GM23338 (cell line): ENCODE measurements at regions not wholly inside any gene's neighbourhood (a gene's known extent, or its start where the extent isn't known, plus 50 kb on each side); places are given as distances from the start of the nearest gene placed in this dataset.
A peak's percentile ranks its signal among the peaks of the same experiment; 100 is the strongest.

Source experiments
- ATAC-seq: fragments of 200-7000 bp; cut with Tn5 transposase; 3 replicates; pipeline ENCODE4 v1.9.1; 2020
- DNase-seq: peaks from one replicate; pipeline ENCODE4 v3.0.0-alpha.2; 2015; ENCODE audit warnings: low spot score
- H2AFZ ChIP-seq: fragments of 200-600 bp; sonication (generic); 2 replicates; pipeline ENCODE4 v1.8.0; 2016; ENCODE audit warnings: antibody characterized with exemption, mild to moderate bottlenecking, moderate library complexity
- H3F3A ChIP-seq: fragments of 200-600 bp; sonication (generic); replicated peaks from 2 replicates; pipeline ENCODE4 v1.8.0; 2017; ENCODE audit warnings: antibody characterized with exemption, mixed run types, low read depth
- H3K27ac ChIP-seq: fragments of 200-600 bp; sonication (generic); 2 replicates; pipeline ENCODE4 v1.6.1; 2016; ENCODE audit warnings: low read depth
- H3K27me3 ChIP-seq: fragments of 200-600 bp; sonication (generic); 2 replicates; pipeline ENCODE4 v1.8.0; 2016; ENCODE audit warnings: mild to moderate bottlenecking, mixed run types, moderate library complexity; ENCODE audit not compliant: insufficient read depth
- H3K36me3 ChIP-seq: fragments of 200-600 bp; sonication (generic); 2 replicates; pipeline ENCODE4 v1.8.0; 2016; ENCODE audit warnings: mild to moderate bottlenecking; ENCODE audit not compliant: insufficient read depth
- H3K4me1 ChIP-seq: fragments of 200-600 bp; sonication (generic); 2 replicates; pipeline ENCODE4 v1.8.0; 2016; ENCODE audit warnings: mild to moderate bottlenecking, moderate library complexity; ENCODE audit not compliant: insufficient read depth
- H3K4me2 ChIP-seq: fragments of 200-600 bp; sonication (generic); 2 replicates; pipeline ENCODE4 v1.7.1; 2017; ENCODE audit warnings: mixed run types
- H3K4me3 ChIP-seq: fragments of 200-600 bp; sonication (generic); 2 replicates; pipeline ENCODE4 v1.6.1; 2016; ENCODE audit warnings: mixed run types
- H3K79me2 ChIP-seq: fragments of 200-600 bp; sonication (generic); replicated peaks from 2 replicates; pipeline ENCODE4 v1.8.0; 2017; ENCODE audit warnings: mild to moderate bottlenecking; ENCODE audit not compliant: insufficient read depth
- H3K9me2 ChIP-seq: fragments of 200-600 bp; sonication (generic); 2 replicates; pipeline ENCODE4 v1.8.0; 2017; ENCODE audit not compliant: insufficient read depth
- H4K20me1 ChIP-seq: fragments of 200-600 bp; sonication (generic); replicated peaks from 2 replicates; pipeline ENCODE4 v1.8.0; 2017; ENCODE audit warnings: mild to moderate bottlenecking; ENCODE audit not compliant: insufficient read depth
- H3K27ac Mint-ChIP-seq: 2 replicates; pipeline ENCODE4 v1.8.0; 2020; ENCODE audit warnings: inconsistent platforms, mild to moderate bottlenecking, moderate library complexity, mixed read lengths
- H3K27me3 Mint-ChIP-seq: 3 replicates; pipeline ENCODE4 v1.8.0; 2022; ENCODE audit warnings: low read depth, mild to moderate bottlenecking, moderate library complexity, mixed read lengths, inconsistent platforms; ENCODE audit not compliant: insufficient read depth, poor library complexity
- H3K36me3 Mint-ChIP-seq: 3 replicates; pipeline ENCODE4 v1.8.0; 2021; ENCODE audit warnings: low read depth, mild to moderate bottlenecking, inconsistent platforms, moderate library complexity, mixed read lengths
- H3K4me1 Mint-ChIP-seq: 3 replicates; pipeline ENCODE4 v1.8.0; 2020; ENCODE audit warnings: mild to moderate bottlenecking, inconsistent platforms, mixed read lengths
- H3K4me3 Mint-ChIP-seq: 3 replicates; pipeline ENCODE4 v1.8.0; 2021; ENCODE audit warnings: moderate library complexity, mild to moderate bottlenecking, inconsistent platforms, mixed read lengths
- H3K9me3 Mint-ChIP-seq: 3 replicates; pipeline ENCODE4 v1.8.0; 2020; ENCODE audit warnings: moderate library complexity, mild to moderate bottlenecking, inconsistent platforms, mixed read lengths
- ETS1 ChIP-seq: IDR thresholded peaks from 2 replicates; pipeline ENCODE4 v1.6.1; 2016; ENCODE audit warnings: antibody characterized with exemption
- EZH2phosphoT487 ChIP-seq: fragments of 200-600 bp; sonication (generic); IDR thresholded peaks from one replicate; pipeline ENCODE4 v1.8.1; 2018; ENCODE audit warnings: antibody characterized with exemption; ENCODE audit not compliant: unreplicated experiment
- JUNB ChIP-seq: IDR thresholded peaks from one replicate; pipeline ENCODE4 v1.6.1; 2016; ENCODE audit warnings: antibody characterized with exemption; ENCODE audit not compliant: unreplicated experiment
- NANOG ChIP-seq: IDR thresholded peaks from 2 replicates; pipeline ENCODE4 v1.6.1; 2016; ENCODE audit warnings: antibody characterized with exemption, borderline replicate concordance
- STAT1 ChIP-seq: IDR thresholded peaks from one replicate; pipeline ENCODE4 v1.6.1; 2016; ENCODE audit warnings: antibody characterized with exemption; ENCODE audit not compliant: unreplicated experiment
- ZNF114 ChIP-seq: fragments of 250-450 bp; sonication (Bioruptor Pico); IDR thresholded peaks from 2 replicates; pipeline ENCODE4 v1.5.0; 2020; ENCODE audit warnings: mild to moderate bottlenecking, moderate library complexity
- ZNF331 ChIP-seq: fragments of 250-450 bp; sonication (Bioruptor Pico); IDR thresholded peaks from 2 replicates; pipeline ENCODE4 v1.5.0; 2020; ENCODE audit warnings: low read depth, mild to moderate bottlenecking, moderate library complexity
- TF ChIP-seq, protein P1 (sequence below): fragments of 250-450 bp; sonication (Bioruptor Pico); IDR thresholded peaks from 2 replicates; pipeline ENCODE4 v1.5.0; 2020; ENCODE audit warnings: mild to moderate bottlenecking, moderate library complexity
- TF ChIP-seq, protein P2 (sequence below), 2 experiments: fragments of 200-600 bp in 1 of 2; sonication (generic) in 1 of 2; conservative IDR thresholded peaks; 2 replicates each; pipeline versions ENCODE4 v1.5.1 to v1.6.1; 2016 to 2017; ENCODE audit warnings: antibody characterized with exemption in 2 of 2, low read depth in 2 of 2, mild to moderate bottlenecking in 2 of 2, moderate library complexity in 1 of 2

GRCh38 chr5:57653636-57654290 lies 171.2 kb upstream of the ACTBL2 start:
- Histone ChIP-seq H4K20me1 (no peaks in the 10 kb centered on the region), H3K9me2 (0 out of 2 replicates have a peak, but pooled peaks cover 15% of the 10 kb centered on the region), H3F3A (no peaks in the 10 kb centered on the region), H3K36me3 (no peaks in the 10 kb centered on the region), H3K79me2 (no peaks in the 10 kb centered on the region), H3K4me2 (no peak overlapping the region), H3K27me3 (no peaks in the 10 kb centered on the region), H3K4me3 (no peak overlapping the region), H2AFZ (peak overlapping the region; percentile 7; the same call in 1 of the 2 replicates), H3K27ac (no peak overlapping the region), H3K4me1 (0 out of 2 replicates have a peak, but pooled peaks cover 6% of the 10 kb centered on the region)
- no peak overlapping the region for H3K27ac Mint-ChIP-seq
- DNase-seq (no peak), ATAC-seq (no peak)
- TF ChIP-seq NANOG (no peak), JUNB (no peak), ZNF331 (no peak), STAT1 (no peak), EZH2phosphoT487 (no peak)
- TF ChIP-seq, protein P1, sequence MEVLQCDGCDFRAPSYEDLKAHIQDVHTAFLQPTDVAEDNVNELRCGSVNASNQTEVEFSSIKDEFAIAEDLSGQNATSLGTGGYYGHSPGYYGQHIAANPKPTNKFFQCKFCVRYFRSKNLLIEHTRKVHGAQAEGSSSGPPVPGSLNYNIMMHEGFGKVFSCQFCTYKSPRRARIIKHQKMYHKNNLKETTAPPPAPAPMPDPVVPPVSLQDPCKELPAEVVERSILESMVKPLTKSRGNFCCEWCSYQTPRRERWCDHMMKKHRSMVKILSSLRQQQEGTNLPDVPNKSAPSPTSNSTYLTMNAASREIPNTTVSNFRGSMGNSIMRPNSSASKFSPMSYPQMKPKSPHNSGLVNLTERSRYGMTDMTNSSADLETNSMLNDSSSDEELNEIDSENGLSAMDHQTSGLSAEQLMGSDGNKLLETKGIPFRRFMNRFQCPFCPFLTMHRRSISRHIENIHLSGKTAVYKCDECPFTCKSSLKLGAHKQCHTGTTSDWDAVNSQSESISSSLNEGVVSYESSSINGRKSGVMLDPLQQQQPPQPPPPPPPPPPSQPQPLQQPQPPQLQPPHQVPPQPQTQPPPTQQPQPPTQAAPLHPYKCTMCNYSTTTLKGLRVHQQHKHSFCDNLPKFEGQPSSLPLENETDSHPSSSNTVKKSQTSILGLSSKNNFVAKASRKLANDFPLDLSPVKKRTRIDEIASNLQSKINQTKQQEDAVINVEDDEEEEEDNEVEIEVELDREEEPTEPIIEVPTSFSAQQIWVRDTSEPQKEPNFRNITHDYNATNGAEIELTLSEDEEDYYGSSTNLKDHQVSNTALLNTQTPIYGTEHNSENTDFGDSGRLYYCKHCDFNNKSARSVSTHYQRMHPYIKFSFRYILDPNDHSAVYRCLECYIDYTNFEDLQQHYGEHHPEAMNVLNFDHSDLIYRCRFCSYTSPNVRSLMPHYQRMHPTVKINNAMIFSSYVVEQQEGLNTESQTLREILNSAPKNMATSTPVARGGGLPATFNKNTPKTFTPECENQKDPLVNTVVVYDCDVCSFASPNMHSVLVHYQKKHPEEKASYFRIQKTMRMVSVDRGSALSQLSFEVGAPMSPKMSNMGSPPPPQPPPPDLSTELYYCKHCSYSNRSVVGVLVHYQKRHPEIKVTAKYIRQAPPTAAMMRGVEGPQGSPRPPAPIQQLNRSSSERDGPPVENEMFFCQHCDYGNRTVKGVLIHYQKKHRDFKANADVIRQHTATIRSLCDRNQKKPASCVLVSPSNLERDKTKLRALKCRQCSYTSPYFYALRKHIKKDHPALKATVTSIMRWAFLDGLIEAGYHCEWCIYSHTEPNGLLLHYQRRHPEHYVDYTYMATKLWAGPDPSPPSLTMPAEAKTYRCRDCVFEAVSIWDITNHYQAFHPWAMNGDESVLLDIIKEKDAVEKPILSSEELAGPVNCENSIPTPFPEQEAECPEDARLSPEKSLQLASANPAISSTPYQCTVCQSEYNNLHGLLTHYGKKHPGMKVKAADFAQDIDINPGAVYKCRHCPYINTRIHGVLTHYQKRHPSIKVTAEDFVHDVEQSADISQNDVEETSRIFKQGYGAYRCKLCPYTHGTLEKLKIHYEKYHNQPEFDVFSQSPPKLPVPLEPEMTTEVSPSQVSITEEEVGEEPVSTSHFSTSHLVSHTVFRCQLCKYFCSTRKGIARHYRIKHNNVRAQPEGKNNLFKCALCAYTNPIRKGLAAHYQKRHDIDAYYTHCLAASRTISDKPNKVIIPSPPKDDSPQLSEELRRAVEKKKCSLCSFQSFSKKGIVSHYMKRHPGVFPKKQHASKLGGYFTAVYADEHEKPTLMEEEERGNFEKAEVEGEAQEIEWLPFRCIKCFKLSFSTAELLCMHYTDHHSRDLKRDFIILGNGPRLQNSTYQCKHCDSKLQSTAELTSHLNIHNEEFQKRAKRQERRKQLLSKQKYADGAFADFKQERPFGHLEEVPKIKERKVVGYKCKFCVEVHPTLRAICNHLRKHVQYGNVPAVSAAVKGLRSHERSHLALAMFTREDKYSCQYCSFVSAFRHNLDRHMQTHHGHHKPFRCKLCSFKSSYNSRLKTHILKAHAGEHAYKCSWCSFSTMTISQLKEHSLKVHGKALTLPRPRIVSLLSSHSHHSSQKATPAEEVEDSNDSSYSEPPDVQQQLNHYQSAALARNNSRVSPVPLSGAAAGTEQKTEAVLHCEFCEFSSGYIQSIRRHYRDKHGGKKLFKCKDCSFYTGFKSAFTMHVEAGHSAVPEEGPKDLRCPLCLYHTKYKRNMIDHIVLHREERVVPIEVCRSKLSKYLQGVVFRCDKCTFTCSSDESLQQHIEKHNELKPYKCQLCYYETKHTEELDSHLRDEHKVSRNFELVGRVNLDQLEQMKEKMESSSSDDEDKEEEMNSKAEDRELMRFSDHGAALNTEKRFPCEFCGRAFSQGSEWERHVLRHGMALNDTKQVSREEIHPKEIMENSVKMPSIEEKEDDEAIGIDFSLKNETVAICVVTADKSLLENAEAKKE (CRISPR knock-in tag): no peak
- H3K36me3 Mint-ChIP-seq: no peaks in the 10 kb centered on the region
- no peak overlapping the region for H3K4me3 Mint-ChIP-seq
- H3K27me3 Mint-ChIP-seq: no peaks in the 10 kb centered on the region
- peaks cover 18% of the 10 kb centered on the region for H3K4me1 Mint-ChIP-seq
- peaks cover 3% of the 10 kb centered on the region; the same call in 2 of the 3 replicates for H3K9me3 Mint-ChIP-seq

- Mint-ChIP-seq H3K4me1 (peaks cover 18% of the 10 kb centered on the region), H3K36me3 (no peaks in the 10 kb centered on the region; the same call in 2 of the 3 replicates), H3K4me3 (no peak overlapping the region), H3K9me3 (peaks cover 4% of the 10 kb centered on the region; the same call in 2 of the 3 replicates), H3K27ac (no peak overlapping the region), H3K27me3 (no peaks in the 10 kb centered on the region)
- Histone ChIP-seq H4K20me1 (no peaks in the 10 kb centered on the region), H2AFZ (peak overlapping the region; percentile 30; the same call in 1 of the 2 replicates), H3K9me2 (0 out of 2 replicates have a peak, but pooled peaks cover 14% of the 10 kb centered on the region), H3K36me3 (no peaks in the 10 kb centered on the region), H3K4me2 (no peak overlapping the region), H3K4me1 (0 out of 2 replicates have a peak, but pooled peaks cover 6% of the 10 kb centered on the region), H3F3A (no peaks in the 10 kb centered on the region), H3K27ac (no peak overlapping the region), H3K4me3 (no peak overlapping the region), H3K79me2 (no peaks in the 10 kb centered on the region), H3K27me3 (no peaks in the 10 kb centered on the region)
- ATAC-seq (no peak), DNase-seq (no peak)
- TF ChIP-seq STAT1 (no peak), ZNF114 (no peak), ZNF331 (no peak), ETS1 (no peak), NANOG (no peak)
- TF ChIP-seq, protein P2, sequence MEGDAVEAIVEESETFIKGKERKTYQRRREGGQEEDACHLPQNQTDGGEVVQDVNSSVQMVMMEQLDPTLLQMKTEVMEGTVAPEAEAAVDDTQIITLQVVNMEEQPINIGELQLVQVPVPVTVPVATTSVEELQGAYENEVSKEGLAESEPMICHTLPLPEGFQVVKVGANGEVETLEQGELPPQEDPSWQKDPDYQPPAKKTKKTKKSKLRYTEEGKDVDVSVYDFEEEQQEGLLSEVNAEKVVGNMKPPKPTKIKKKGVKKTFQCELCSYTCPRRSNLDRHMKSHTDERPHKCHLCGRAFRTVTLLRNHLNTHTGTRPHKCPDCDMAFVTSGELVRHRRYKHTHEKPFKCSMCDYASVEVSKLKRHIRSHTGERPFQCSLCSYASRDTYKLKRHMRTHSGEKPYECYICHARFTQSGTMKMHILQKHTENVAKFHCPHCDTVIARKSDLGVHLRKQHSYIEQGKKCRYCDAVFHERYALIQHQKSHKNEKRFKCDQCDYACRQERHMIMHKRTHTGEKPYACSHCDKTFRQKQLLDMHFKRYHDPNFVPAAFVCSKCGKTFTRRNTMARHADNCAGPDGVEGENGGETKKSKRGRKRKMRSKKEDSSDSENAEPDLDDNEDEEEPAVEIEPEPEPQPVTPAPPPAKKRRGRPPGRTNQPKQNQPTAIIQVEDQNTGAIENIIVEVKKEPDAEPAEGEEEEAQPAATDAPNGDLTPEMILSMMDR (conservative IDR thresholded peaks at IDR 0.05; ENCODE audit: low read depth in 2 of 2): no peak
Observed at GRCh38 chr5:57651127-57651526, 168.5 kb upstream of the ACTBL2 start.
